OCI-LY1 (cell line): ENCODE measurements at regions not wholly inside any gene's neighbourhood (a gene's known extent, or its start where the extent isn't known, plus 50 kb on each side); places are given as distances from the start of the nearest gene placed in this dataset.

Experiments
- EZH2 ChIP-seq: fragments of 200-600 bp; sonication (generic), shearing (Covaris generic); IDR thresholded peaks from 2 replicates; pipeline ENCODE4 v1.8.0; 2017; ENCODE audit warnings: borderline replicate concordance, mixed run types, mild to moderate bottlenecking, antibody characterized with exemption, low read length, moderate library complexity, mixed read lengths
- TF ChIP-seq, protein P1 (sequence below): fragments of 200-600 bp; sonication (generic), shearing (Covaris generic); IDR thresholded peaks from 2 replicates; pipeline ENCODE4 v1.5.1; 2017; ENCODE audit warnings: mild to moderate bottlenecking, antibody characterized with exemption, low read length, moderate library complexity, mixed read lengths

DNA sequence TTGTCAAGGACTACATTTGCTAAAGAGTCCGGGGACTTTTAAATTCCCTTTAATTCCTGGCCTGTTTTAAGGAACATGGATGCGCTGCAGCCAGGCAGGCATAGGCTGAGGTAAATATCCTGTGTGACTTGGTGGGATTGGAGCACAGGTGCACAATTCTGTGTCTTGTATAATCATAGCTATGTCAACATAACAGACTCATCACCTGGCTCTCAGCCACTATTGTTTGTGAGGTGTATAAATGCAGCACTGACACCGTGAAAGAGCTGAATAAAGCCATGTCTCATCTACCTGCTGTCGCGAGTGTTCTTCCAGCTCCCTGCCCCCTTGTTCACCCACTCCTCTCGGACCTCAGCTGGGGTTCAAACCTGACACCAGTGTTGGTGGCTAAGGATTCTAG, 109.7 kb downstream of the MFSD1 start:
- TF ChIP-seq, protein P1, sequence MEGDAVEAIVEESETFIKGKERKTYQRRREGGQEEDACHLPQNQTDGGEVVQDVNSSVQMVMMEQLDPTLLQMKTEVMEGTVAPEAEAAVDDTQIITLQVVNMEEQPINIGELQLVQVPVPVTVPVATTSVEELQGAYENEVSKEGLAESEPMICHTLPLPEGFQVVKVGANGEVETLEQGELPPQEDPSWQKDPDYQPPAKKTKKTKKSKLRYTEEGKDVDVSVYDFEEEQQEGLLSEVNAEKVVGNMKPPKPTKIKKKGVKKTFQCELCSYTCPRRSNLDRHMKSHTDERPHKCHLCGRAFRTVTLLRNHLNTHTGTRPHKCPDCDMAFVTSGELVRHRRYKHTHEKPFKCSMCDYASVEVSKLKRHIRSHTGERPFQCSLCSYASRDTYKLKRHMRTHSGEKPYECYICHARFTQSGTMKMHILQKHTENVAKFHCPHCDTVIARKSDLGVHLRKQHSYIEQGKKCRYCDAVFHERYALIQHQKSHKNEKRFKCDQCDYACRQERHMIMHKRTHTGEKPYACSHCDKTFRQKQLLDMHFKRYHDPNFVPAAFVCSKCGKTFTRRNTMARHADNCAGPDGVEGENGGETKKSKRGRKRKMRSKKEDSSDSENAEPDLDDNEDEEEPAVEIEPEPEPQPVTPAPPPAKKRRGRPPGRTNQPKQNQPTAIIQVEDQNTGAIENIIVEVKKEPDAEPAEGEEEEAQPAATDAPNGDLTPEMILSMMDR: no peak
- no peak for TF ChIP-seq EZH2
